ENCODE measurements at regions not wholly inside any gene's neighbourhood (a gene's known extent, or its start where the extent isn't known, plus 50 kb on each side); places are given as distances from the start of the nearest gene placed in this dataset.

DNA sequence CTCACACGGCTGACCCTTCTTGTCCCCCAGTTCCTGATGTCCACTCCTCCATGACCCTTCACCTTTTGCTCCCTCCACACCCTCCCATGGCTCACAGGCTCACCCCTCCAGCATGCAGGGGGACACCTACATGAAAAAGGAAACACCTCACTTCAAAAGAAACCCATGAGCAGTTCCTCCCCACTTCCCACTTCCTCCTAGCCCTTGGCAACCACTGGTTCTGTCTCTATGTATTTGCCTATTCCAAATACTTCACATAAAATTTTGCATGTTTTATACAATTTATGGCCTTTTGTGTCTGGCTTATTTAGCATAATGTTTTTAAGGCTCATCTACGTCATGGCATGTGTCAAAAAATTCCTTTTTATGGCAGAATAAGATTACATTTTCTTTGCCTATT, 100.2 kb upstream of the S1PR3 start:
- H3K9ac ChIP-seq (ENCODE audit: low read depth in 1 of 2, low read length in 2 of 2) = no peak overlapping the region
- no peak for DNase-seq (ENCODE audit: low spot score)
- no peak overlapping the region for H3K4me3 ChIP-seq (ENCODE audit: low read depth in 1 of 3, low read length in 3 of 3)
- no peaks in the 10 kb centered on the region for H3K36me3 ChIP-seq (ENCODE audit: control insufficient read depth in 4 of 4, insufficient read depth in 3 of 4, low read depth in 1 of 4, low read length in 3 of 4)
- TF ChIP-seq SP1 (IDR thresholded peaks at IDR 0.05) (no peak), ZBTB33 (IDR thresholded peaks at IDR 0.05) (no peak), HNF4G (IDR thresholded peaks at IDR 0.05) (no peak), EGR1 (IDR thresholded peaks at IDR 0.05; ENCODE audit: low read depth in 2 of 2) (no peak), RXRA (IDR thresholded peaks at IDR 0.05) (no peak), FOXA1 (IDR thresholded peaks at IDR 0.05) (no peak), TAF1 (conservative IDR thresholded peaks at IDR 0.05) (no peak), JUND (IDR thresholded peaks at IDR 0.05) (no peak), GABPA (IDR thresholded peaks at IDR 0.05 in 1 of 2, conservative IDR thresholded peaks at IDR 0.05 in 1 of 2) (no peak), YY1 (IDR thresholded peaks at IDR 0.05) (no peak), HNF4A (conservative IDR thresholded peaks at IDR 0.05) (no peak), CTCF (IDR thresholded peaks at IDR 0.05; ENCODE audit: low read depth, low read length, missing input control) (no peak), FOXA2 (IDR thresholded peaks at IDR 0.05) (no peak)
- TF ChIP-seq, protein P1, sequence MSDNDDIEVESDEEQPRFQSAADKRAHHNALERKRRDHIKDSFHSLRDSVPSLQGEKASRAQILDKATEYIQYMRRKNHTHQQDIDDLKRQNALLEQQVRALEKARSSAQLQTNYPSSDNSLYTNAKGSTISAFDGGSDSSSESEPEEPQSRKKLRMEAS (IDR thresholded peaks at IDR 0.05) = no peak
- peaks cover 0 to 7% (median 2%) of the 10 kb centered on the region in 4 donors for H3K9me3 ChIP-seq (ENCODE audit: control insufficient read depth in 4 of 4, low read length in 3 of 4)
- H3K4me1 ChIP-seq (ENCODE audit: control insufficient read depth in 4 of 4, insufficient read depth in 4 of 4, low read length in 3 of 4) = no peaks in the 10 kb centered on the region
- WGBS = 73% methylated on average over 2 of the region's 2 CpGs
- H3K27ac ChIP-seq (ENCODE audit: low read depth in 1 of 2, low read length in 2 of 2) = no peak overlapping the region
- no peaks in the 10 kb centered on the region for H3K27me3 ChIP-seq (ENCODE audit: control insufficient read depth in 4 of 4, insufficient read depth in 4 of 4, low read length in 3 of 4)

DNA sequence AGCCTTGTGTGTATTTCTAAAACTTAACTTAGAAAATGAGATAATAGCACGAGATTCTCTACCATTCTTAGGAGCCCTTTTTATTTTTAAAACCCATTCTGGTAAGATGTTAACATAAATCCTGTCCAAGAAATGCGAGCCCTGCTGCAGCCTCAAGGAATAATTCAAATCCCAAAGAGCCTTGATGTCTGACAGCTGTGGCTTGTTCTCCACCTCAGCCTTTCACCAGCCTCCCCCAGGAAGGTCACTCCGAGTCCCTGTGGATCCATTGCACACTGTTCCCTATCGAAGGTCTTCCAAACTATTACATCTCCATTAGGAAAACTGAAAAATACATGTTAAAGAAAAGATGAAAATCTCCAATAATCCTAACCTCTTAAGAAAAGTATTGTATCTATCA, 98.5 kb upstream of the S1PR3 start:
- no peaks in the 10 kb centered on the region for H3K36me3 ChIP-seq (ENCODE audit: control insufficient read depth in 4 of 4, insufficient read depth in 3 of 4, low read depth in 1 of 4, low read length in 3 of 4)
- 72% methylated on average over 4 of the region's 4 CpGs for WGBS

More for the DNA sequence above, 98.5 kb upstream of the S1PR3 start:
- no peaks in the 10 kb centered on the region for H3K4me1 ChIP-seq (ENCODE audit: control insufficient read depth in 4 of 4, insufficient read depth in 4 of 4, low read length in 3 of 4)
- no peak for DNase-seq (ENCODE audit: low spot score)
- no peak for TF ChIP-seq CTCF (IDR thresholded peaks at IDR 0.05; ENCODE audit: low read depth, low read length, missing input control)
- no peak for TF ChIP-seq NR2F2 (IDR thresholded peaks at IDR 0.05)
- TF ChIP-seq RXRA (IDR thresholded peaks at IDR 0.05) = no peak
- no peak for TF ChIP-seq YY1 (IDR thresholded peaks at IDR 0.05)
- TF ChIP-seq FOXA2 (IDR thresholded peaks at IDR 0.05) = no peak
- no peak for TF ChIP-seq ZBTB33 (IDR thresholded peaks at IDR 0.05)
- TF ChIP-seq, protein P1 (IDR thresholded peaks at IDR 0.05) = no peak
- no peak for TF ChIP-seq TAF1 (conservative IDR thresholded peaks at IDR 0.05)
- no peak for TF ChIP-seq SP1 (IDR thresholded peaks at IDR 0.05)
- TF ChIP-seq RAD21 (IDR thresholded peaks at IDR 0.05) = no peak
- no peak for TF ChIP-seq JUND (IDR thresholded peaks at IDR 0.05)
- TF ChIP-seq ATF3 (IDR thresholded peaks at IDR 0.05) = no peak
- no peak for TF ChIP-seq GABPA (IDR thresholded peaks at IDR 0.05 in 1 of 2, conservative IDR thresholded peaks at IDR 0.05 in 1 of 2)
- TF ChIP-seq HNF4A (conservative IDR thresholded peaks at IDR 0.05) = no peak
- no peak for TF ChIP-seq FOXA1 (IDR thresholded peaks at IDR 0.05)
- no peak for TF ChIP-seq EGR1 (IDR thresholded peaks at IDR 0.05; ENCODE audit: low read depth in 2 of 2)
- H3K27ac ChIP-seq (ENCODE audit: low read depth in 1 of 2, low read length in 2 of 2) = no peak overlapping the region
- H3K4me3 ChIP-seq (ENCODE audit: low read depth in 1 of 3, low read length in 3 of 3) = no peak overlapping the region
- H3K9me3 ChIP-seq (ENCODE audit: control insufficient read depth in 4 of 4, low read length in 3 of 4) = peaks cover 0 to 2% (median 0%) of the 10 kb centered on the region in 4 donors
- H3K27me3 ChIP-seq (ENCODE audit: control insufficient read depth in 4 of 4, insufficient read depth in 4 of 4, low read length in 3 of 4) = no peaks in the 10 kb centered on the region
- no peak overlapping the region for H3K9ac ChIP-seq (ENCODE audit: low read depth in 1 of 2, low read length in 2 of 2)

Data from liver (tissue), 8 donors.